Upper lobe of left lung (tissue), 4 donors: ENCODE measurements at regions not wholly inside any gene's neighbourhood (a gene's known extent, or its start where the extent isn't known, plus 50 kb on each side); places are given as distances from the start of the nearest gene placed in this dataset.

Experiments used
- CTCF ChIP-seq, 6 experiments: fragments of 450-650 bp in 4 of 6; fragments of 200-600 bp in 2 of 6; sonication (generic) in 2 of 6; IDR thresholded peaks; one replicate each; pipeline ENCODE4 v1.5.1; 2016 to 2019; ENCODE audit warnings: antibody characterized with exemption in 6 of 6
- EP300 ChIP-seq, 4 donors: sonication (generic); formaldehyde crosslinking; IDR thresholded peaks; one replicate each; pipeline ENCODE4 v1.5.1; 2017; ENCODE audit warnings: antibody characterized with exemption in 4 of 4, control low read depth in 2 of 4
- POLR2AphosphoS5 ChIP-seq, 2 donors: sonication (generic); formaldehyde crosslinking; IDR thresholded peaks; one replicate each; pipeline ENCODE4 v1.5.1; 2017; ENCODE audit warnings: antibody characterized with exemption in 2 of 2

DNA sequence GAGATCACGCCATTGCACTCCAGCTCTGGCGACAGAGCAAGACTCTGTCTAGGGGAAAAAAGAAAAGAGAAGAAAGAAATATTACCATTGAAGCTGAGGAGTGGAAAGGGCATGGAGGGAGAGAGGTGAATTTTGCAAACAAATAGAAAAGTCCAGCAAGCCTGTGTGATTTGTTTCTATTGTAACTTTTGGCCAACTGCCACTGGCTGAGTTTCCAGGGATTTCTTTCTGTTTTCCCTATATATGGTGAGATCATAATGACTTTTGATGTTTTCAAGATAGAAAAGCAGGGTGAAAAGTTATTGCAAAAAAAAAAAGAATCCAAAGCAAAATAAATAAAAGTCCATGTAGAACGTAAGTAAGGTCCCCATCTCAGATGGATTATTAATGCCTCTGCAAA is 184.2 kb upstream of the RALGAPA2 start:
- TF ChIP-seq EP300 (IDR thresholded peaks at IDR 0.05) (no peak), CTCF (IDR thresholded peaks at IDR 0.05) (no peak), POLR2AphosphoS5 (IDR thresholded peaks at IDR 0.05) (no peak)
